ENCODE measurements at regions not wholly inside any gene's neighbourhood (a gene's known extent, or its start where the extent isn't known, plus 50 kb on each side); places are given as distances from the start of the nearest gene placed in this dataset.

GRCh38 chr4:62162606-62163005 lies 962.5 kb downstream of the ADGRL3 start:
- DNase-seq (ENCODE audit: low read depth in 3 of 3): no peak

- DNase-seq (ENCODE audit: low read depth in 3 of 3): no peak
These were observed 961.3 kb downstream of the ADGRL3 start for GRCh38 chr4:62161446-62161845.

- DNase-seq (ENCODE audit: low read depth in 3 of 3): no peak
These were observed 959.8 kb downstream of the ADGRL3 start for GRCh38 chr4:62159876-62160275.

GRCh38 chr4:62159306-62159705 lies 959.2 kb downstream of the ADGRL3 start:
- no peak for DNase-seq (ENCODE audit: low read depth in 3 of 3)

GRCh38 chr4:62156205-62156604 lies 956.1 kb downstream of the ADGRL3 start:
- no peak for DNase-seq (ENCODE audit: low read depth in 3 of 3)

GRCh38 chr4:62145276-62145675 lies 945.1 kb downstream of the ADGRL3 start:
- DNase-seq (ENCODE audit: low read depth in 3 of 3): no peak

GRCh38 chr4:62144431-62144830 lies 944.3 kb downstream of the ADGRL3 start:
- DNase-seq (ENCODE audit: low read depth in 3 of 3): no peak

- DNase-seq (ENCODE audit: low read depth in 3 of 3): no peak
These were observed 935.5 kb downstream of the ADGRL3 start for GRCh38 chr4:62135565-62136156.

GRCh38 chr4:62133977-62134376 lies 933.9 kb downstream of the ADGRL3 start:
- no peak for DNase-seq (ENCODE audit: low read depth in 3 of 3)

GRCh38 chr4:62133101-62133897 lies 933.2 kb downstream of the ADGRL3 start:
- no peak for DNase-seq (ENCODE audit: low read depth in 3 of 3)

- no peak for DNase-seq (ENCODE audit: low read depth in 3 of 3)
These were observed 930.9 kb downstream of the ADGRL3 start for GRCh38 chr4:62131049-62131448.

GRCh38 chr4:62130637-62131036 lies 930.5 kb downstream of the ADGRL3 start:
- DNase-seq (ENCODE audit: low read depth in 3 of 3): no peak

- no peak for DNase-seq (ENCODE audit: low read depth in 3 of 3)
These were observed 930.1 kb downstream of the ADGRL3 start for GRCh38 chr4:62130230-62130629.

All from stimulated activated CD4-positive, alpha-beta T cell treated with anti-CD3 and anti-CD28 coated beads, TNF-alpha, amount 100 ng/mL, for 24 hours (primary cell).